Breast epithelium (tissue), 4 donors: ENCODE measurements at regions not wholly inside any gene's neighbourhood (a gene's known extent, or its start where the extent isn't known, plus 50 kb on each side); places are given as distances from the start of the nearest gene placed in this dataset.

Experiments used
- DNase-seq, 2 donors: peaks; one replicate each; pipeline ENCODE4 v3.0.0-alpha.2; 2019; ENCODE audit warnings: low spot score in 2 of 2
- H3K27ac ChIP-seq, 2 donors: fragments of 200-600 bp; sonication (generic) in 1 of 2; one replicate each; pipeline ENCODE4 v1.5.1; 2016 to 2019; ENCODE audit warnings: mild to moderate bottlenecking in 1 of 2
- H3K27me3 ChIP-seq, 2 donors: fragments of 200-600 bp; sonication (generic) in 1 of 2; one replicate each; pipeline versions ENCODE4 v1.5.1 to v1.6.0; 2017 to 2019; ENCODE audit warnings: control low read depth in 1 of 2, mild to moderate bottlenecking in 1 of 2
- H3K36me3 ChIP-seq: fragments of 200-600 bp; one replicate; pipeline ENCODE4 v1.5.1; 2019
- H3K4me1 ChIP-seq, 2 donors: fragments of 200-600 bp; sonication (generic); one replicate each; pipeline ENCODE4 v1.5.1; 2016 to 2019; ENCODE audit warnings: control low read depth in 1 of 2
- H3K4me3 ChIP-seq, 3 donors: fragments of 200-600 bp; sonication (generic); 1 replicate in 2 of 3; 2 replicates in 1 of 3; pipeline ENCODE4 v1.5.1; 2016 to 2019; ENCODE audit warnings: mild to moderate bottlenecking in 3 of 3, moderate library complexity in 2 of 3
- H3K9me3 ChIP-seq, 2 donors: fragments of 200-600 bp; sonication (generic) in 1 of 2; one replicate each; pipeline ENCODE4 v1.5.1; 2016 to 2019; ENCODE audit warnings: control low read depth in 1 of 2
- POLR2A ChIP-seq: fragments of 450-650 bp; IDR thresholded peaks from one replicate; pipeline ENCODE4 v1.6.1; 2016; ENCODE audit warnings: antibody characterized with exemption, mild to moderate bottlenecking, moderate library complexity
- POLR2AphosphoS5 ChIP-seq, 3 donors: sonication (generic); formaldehyde crosslinking; IDR thresholded peaks; one replicate each; pipeline ENCODE4 v1.6.1; 2017; ENCODE audit warnings: antibody characterized with exemption in 3 of 3
- intact Hi-C: fragments of 100-400 bp; cut with DNase I; formaldehyde crosslinking; loops from one replicate; pipeline ENCODE4 v1.15.1; 2023; ENCODE audit warnings: low total_unique reads
- TF ChIP-seq, protein P1 (sequence below), 3 donors: fragments of 450-650 bp; IDR thresholded peaks; one replicate each; pipeline ENCODE4 v1.5.1; 2016 to 2017; ENCODE audit warnings: antibody characterized with exemption in 3 of 3, mild to moderate bottlenecking in 3 of 3, moderate library complexity in 3 of 3

DNA sequence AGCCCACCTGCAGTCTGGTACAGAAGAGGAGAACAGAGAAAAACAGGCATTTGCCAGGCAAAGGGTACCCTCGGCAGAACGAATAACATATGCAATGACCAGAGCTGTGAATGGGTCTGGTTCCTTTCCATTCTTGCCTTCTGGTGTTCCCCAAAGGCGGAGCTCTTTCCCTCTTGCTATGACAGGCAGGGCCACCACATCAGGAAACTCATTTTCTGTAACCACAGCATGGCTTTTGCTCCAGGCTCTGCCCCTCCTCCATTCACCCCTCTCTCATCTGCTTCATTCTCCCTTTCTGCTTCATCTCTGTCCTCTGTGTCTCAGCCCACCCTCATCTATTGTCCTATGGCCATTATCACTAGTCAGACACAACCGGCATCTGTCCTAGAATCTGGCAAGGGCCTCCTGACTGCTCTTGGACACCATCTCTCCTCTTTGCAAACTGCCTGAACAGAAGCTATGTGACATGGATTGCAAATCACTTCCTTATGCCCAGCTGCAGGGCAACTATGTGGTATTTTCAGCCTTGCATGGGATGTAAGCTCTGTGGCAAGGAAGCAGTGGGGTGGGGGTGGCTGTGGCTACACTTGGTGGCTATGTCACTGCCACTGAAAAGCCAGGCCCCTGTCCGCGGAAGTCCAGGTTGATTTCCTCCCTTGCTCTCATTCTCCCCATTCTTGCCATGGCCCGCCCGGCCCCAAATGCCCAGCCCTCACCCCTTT is 78.8 kb upstream of the ABCD3 start:
- TF ChIP-seq POLR2A = no peak
- TF ChIP-seq, protein P1, sequence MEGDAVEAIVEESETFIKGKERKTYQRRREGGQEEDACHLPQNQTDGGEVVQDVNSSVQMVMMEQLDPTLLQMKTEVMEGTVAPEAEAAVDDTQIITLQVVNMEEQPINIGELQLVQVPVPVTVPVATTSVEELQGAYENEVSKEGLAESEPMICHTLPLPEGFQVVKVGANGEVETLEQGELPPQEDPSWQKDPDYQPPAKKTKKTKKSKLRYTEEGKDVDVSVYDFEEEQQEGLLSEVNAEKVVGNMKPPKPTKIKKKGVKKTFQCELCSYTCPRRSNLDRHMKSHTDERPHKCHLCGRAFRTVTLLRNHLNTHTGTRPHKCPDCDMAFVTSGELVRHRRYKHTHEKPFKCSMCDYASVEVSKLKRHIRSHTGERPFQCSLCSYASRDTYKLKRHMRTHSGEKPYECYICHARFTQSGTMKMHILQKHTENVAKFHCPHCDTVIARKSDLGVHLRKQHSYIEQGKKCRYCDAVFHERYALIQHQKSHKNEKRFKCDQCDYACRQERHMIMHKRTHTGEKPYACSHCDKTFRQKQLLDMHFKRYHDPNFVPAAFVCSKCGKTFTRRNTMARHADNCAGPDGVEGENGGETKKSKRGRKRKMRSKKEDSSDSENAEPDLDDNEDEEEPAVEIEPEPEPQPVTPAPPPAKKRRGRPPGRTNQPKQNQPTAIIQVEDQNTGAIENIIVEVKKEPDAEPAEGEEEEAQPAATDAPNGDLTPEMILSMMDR (IDR thresholded peaks at IDR 0.05) = no peak
- TF ChIP-seq POLR2AphosphoS5 (IDR thresholded peaks at IDR 0.05) = no peak
- Histone ChIP-seq H3K27ac (no peak overlapping the region), H3K9me3 (no peaks in the 10 kb centered on the region), H3K27me3 (no peaks in the 10 kb centered on the region), H3K36me3 (no peaks in the 10 kb centered on the region), H3K4me3 (no peak overlapping the region), H3K4me1 (peaks cover 0 to 3% of the 10 kb centered on the region in 2 donors)
- intact Hi-C loops = loop anchor here (5.0 kb wide), 1 partner anchor 223 kb away; no protein-coding TSS in a partner anchor
- no peak for DNase-seq

DNA sequence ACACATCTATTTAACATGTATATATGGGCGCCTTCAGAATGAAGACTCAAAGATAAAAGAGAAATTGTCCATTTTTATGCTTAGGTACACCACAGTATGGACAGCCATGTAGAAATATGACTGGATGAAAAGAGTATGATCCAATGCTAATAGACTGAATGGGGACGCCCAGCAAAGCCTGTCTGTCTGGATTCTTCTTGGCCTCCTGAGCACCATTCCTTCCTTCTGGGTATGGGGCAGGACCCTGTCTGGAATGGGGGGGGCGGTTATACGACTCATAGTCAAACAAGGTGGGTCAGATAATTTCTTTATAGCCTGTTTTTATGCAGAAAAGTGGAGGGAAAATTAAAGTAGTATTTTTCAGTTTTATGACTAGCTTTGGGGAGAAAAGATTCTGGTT is 81.2 kb upstream of the ABCD3 start:
- H3K36me3 ChIP-seq = no peaks in the 10 kb centered on the region
- H3K27me3 ChIP-seq = no peaks in the 10 kb centered on the region
- H3K9me3 ChIP-seq = no peaks in the 10 kb centered on the region
- H3K4me3 ChIP-seq = no peak overlapping the region
- TF ChIP-seq POLR2AphosphoS5 (IDR thresholded peaks at IDR 0.05) (no peak), POLR2A (no peak)
- TF ChIP-seq, protein P1 (IDR thresholded peaks at IDR 0.05) = no peak
- no peak for DNase-seq
- no peak overlapping the region for H3K27ac ChIP-seq
- intact Hi-C loops = loop anchor here (5.0 kb wide), 1 partner anchor 225 kb away; no protein-coding TSS in a partner anchor
- H3K4me1 ChIP-seq = peaks cover 0 to 3% of the 10 kb centered on the region in 2 donors

DNA sequence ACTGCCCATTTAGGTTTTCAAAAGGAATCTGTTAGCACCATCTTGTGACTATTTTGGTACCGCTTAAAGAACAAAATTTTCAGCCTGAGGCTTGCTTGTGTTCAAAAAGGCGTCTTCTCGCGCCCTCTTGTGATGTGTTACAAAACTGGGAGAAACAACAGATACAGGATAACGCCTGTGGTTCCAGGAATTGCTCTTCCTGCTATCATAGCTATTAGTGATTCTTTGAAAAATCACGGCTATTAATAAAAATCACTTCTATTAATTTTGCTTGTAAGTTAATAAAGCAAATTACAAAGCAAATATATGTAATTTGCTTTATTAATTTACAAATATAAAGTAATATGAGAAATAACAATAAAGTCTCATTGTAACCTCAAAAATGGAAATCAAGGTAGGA is 82.2 kb upstream of the ABCD3 start:
- Histone ChIP-seq H3K9me3 (no peaks in the 10 kb centered on the region), H3K27me3 (no peaks in the 10 kb centered on the region), H3K27ac (no peak overlapping the region), H3K36me3 (no peaks in the 10 kb centered on the region), H3K4me3 (no peak overlapping the region), H3K4me1 (peaks cover 0 to 3% of the 10 kb centered on the region in 2 donors)
- TF ChIP-seq POLR2A = no peak
- peak in 2 of 3 donors; percentile 71 to 80 for TF ChIP-seq POLR2AphosphoS5 (IDR thresholded peaks at IDR 0.05)
- TF ChIP-seq, protein P1 (IDR thresholded peaks at IDR 0.05) = peak; percentile 79 to 97 (median 96)
- intact Hi-C loops = loop anchor here (5.0 kb wide), 1 partner anchor 226 kb away; no protein-coding TSS in a partner anchor
- peak in 1 of 2 donors; percentile 77 for DNase-seq

DNA sequence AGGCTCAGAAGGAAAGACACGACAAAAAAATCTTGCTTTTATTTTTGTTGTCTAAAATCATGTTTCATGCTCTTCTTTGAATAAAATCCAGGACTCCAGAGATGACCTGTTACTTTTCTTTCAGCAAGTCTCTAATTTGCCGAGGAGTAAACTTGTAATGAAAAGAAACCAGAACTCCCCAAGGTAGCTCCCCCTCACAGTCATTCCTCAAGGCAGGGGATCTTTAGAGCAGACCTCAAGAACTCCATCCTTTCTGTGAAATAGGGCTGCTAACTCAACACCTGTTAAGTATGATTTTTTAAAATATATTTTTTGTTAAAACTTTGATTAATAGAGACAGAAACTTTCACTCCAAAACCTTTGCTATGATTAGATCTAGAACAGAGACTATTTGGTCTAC is 82.7 kb upstream of the ABCD3 start:
- no peaks in the 10 kb centered on the region for H3K36me3 ChIP-seq
- peaks cover 0 to 3% of the 10 kb centered on the region in 2 donors for H3K4me1 ChIP-seq
- no peak overlapping the region for H3K4me3 ChIP-seq
- no peaks in the 10 kb centered on the region for H3K9me3 ChIP-seq
- H3K27ac ChIP-seq = peak overlapping the region; percentile 52 to 73
- no peak for TF ChIP-seq POLR2A
- TF ChIP-seq, protein P1 (IDR thresholded peaks at IDR 0.05) = no peak
- no peak for TF ChIP-seq POLR2AphosphoS5 (IDR thresholded peaks at IDR 0.05)
- DNase-seq = no peak
- H3K27me3 ChIP-seq = no peaks in the 10 kb centered on the region
- intact Hi-C loops = loop anchor here (5.0 kb wide), 1 partner anchor 227 kb away; no protein-coding TSS in a partner anchor

DNA sequence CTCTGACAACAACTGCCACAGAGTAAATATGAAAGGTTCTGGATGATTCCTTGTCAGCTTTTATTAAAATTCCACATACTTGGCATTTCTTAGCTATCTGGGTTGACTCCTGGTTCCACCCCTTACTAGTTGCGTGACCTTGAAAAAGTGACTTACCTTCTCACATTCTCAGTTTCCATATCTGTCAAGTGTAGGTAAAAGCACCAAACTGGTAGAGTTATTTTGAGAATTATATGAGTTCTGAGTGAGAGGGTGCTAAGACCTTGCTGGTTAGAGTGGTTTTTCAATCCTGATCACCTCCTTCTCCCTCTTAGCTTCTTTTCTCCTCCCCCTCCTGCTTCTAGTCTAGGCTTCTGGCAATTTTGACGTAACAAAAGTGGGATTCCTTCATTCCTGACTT is 83.4 kb upstream of the ABCD3 start:
- TF ChIP-seq POLR2A = no peak
- TF ChIP-seq, protein P1 (IDR thresholded peaks at IDR 0.05) = no peak
- no peak for TF ChIP-seq POLR2AphosphoS5 (IDR thresholded peaks at IDR 0.05)
- Histone ChIP-seq H3K9me3 (no peaks in the 10 kb centered on the region), H3K4me3 (no peak overlapping the region), H3K27ac (peak overlapping the region; percentile 52 to 73), H3K36me3 (no peaks in the 10 kb centered on the region), H3K4me1 (peaks cover 0 to 3% of the 10 kb centered on the region in 2 donors), H3K27me3 (no peaks in the 10 kb centered on the region)
- intact Hi-C loops = loop anchor here (5.0 kb wide), 2 partner anchors 228 to 302 kb away; no protein-coding TSS in a partner anchor
- DNase-seq = no peak
